OCI-LY3 (cell line): ENCODE measurements at regions not wholly inside any gene's neighbourhood (a gene's known extent, or its start where the extent isn't known, plus 50 kb on each side); places are given as distances from the start of the nearest gene placed in this dataset.

Source experiments
- EZH2phosphoT487 ChIP-seq: fragments of 200-600 bp; shearing (Covaris generic); IDR thresholded peaks from 2 replicates; pipeline ENCODE4 v1.6.1; 2018; ENCODE audit warnings: antibody characterized with exemption, mixed run types, low read depth
- TF ChIP-seq, protein P1 (sequence below): fragments of 200-600, 300-600 bp; sonication (generic); IDR thresholded peaks from 2 replicates; pipeline ENCODE4 v1.5.1; 2014; ENCODE audit warnings: antibody characterized with exemption, low read length, low read depth

DNA sequence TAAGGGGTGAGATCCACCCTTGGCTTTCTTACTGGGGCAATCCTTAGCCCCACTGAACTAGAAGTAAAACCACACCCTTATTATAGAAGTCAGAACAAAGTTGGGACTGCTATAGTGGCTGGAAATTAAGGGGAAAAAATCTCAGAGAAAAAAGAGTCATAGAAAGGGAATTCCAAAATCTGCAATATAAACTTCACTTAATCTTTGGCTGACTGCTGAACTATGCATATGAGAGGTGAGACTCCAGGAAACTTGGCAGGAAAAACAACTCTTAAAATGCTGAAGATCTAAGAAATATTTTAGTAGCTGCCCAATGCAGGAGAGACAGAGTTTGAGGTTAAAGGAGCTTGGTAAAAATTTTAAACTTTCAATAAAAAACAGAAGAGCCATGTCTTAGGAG lies 201.8 kb upstream of the FN1 start:
- TF ChIP-seq, protein P1, sequence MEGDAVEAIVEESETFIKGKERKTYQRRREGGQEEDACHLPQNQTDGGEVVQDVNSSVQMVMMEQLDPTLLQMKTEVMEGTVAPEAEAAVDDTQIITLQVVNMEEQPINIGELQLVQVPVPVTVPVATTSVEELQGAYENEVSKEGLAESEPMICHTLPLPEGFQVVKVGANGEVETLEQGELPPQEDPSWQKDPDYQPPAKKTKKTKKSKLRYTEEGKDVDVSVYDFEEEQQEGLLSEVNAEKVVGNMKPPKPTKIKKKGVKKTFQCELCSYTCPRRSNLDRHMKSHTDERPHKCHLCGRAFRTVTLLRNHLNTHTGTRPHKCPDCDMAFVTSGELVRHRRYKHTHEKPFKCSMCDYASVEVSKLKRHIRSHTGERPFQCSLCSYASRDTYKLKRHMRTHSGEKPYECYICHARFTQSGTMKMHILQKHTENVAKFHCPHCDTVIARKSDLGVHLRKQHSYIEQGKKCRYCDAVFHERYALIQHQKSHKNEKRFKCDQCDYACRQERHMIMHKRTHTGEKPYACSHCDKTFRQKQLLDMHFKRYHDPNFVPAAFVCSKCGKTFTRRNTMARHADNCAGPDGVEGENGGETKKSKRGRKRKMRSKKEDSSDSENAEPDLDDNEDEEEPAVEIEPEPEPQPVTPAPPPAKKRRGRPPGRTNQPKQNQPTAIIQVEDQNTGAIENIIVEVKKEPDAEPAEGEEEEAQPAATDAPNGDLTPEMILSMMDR = no peak
- no peak for TF ChIP-seq EZH2phosphoT487
